B cell (primary cell): ENCODE measurements at regions not wholly inside any gene's neighbourhood (a gene's known extent, or its start where the extent isn't known, plus 50 kb on each side); places are given as distances from the start of the nearest gene placed in this dataset.

Experiments
- ATAC-seq: fragments of 200-7000 bp; cut with Tn5 transposase; one replicate; pipeline ENCODE4 v1.10.0; 2021; ENCODE audit warnings: low read depth, mild to moderate bottlenecking, moderate number of reproducible peaks, moderate library complexity
- CTCF ChIA-PET: fragments of 350-600 bp; sonication (Branson Sonifier 250); formaldehyde crosslinking; loops from one replicate; lab custom pipeline; 2021; ENCODE audit warnings: antibody characterized with exemption, inconsistent platforms; lab: Charles Lee
- POLR2A ChIA-PET: fragments of 350-600 bp; sonication (Branson Sonifier 250); formaldehyde crosslinking; loops from one replicate; lab custom pipeline; 2021; ENCODE audit warnings: antibody characterized with exemption; lab: Charles Lee
- DNase-seq: peaks from one replicate; pipeline ENCODE4 v3.0.0; 2013
- H2AFZ ChIP-seq: 2 replicates; pipeline ENCODE4 v1.6.1; 2012; ENCODE audit warnings: mild to moderate bottlenecking, low read depth, low read length; ENCODE audit not compliant: insufficient read depth, poor library complexity, severe bottlenecking
- H3K27ac ChIP-seq, 2 donors: 1 replicate in 1 of 2; 2 replicates in 1 of 2; pipeline ENCODE4 v1.5.1; 2012 to 2013; ENCODE audit warnings: low read length in 2 of 2, mild to moderate bottlenecking in 2 of 2, moderate library complexity in 1 of 2
- H3K27me3 ChIP-seq, 4 experiments: fragments of 200-600 bp in 1 of 4; sonication (generic) in 1 of 4; replicated peaks in 1 of 4; 1 replicate in 2 of 4; 2 replicates in 2 of 4; pipeline versions ENCODE4 v1.6.1 to v1.7.0; 2013 to 2016; ENCODE audit warnings: low read length in 3 of 4, mild to moderate bottlenecking in 2 of 4, mixed read lengths in 1 of 4, moderate library complexity in 1 of 4; ENCODE audit not compliant: insufficient read depth in 4 of 4, control insufficient read depth in 3 of 4; ENCODE audit errors: control extremely low read depth in 1 of 4
- H3K36me3 ChIP-seq, 2 experiments: replicated peaks in 1 of 2; 1 replicate in 1 of 2; 2 replicates in 1 of 2; pipeline versions ENCODE4 v1.6.1 to v1.7.1; 2013; ENCODE audit warnings: low read length in 1 of 2; ENCODE audit not compliant: insufficient read depth in 2 of 2, control insufficient read depth in 1 of 2; ENCODE audit errors: control extremely low read depth in 1 of 2, extremely low read depth in 1 of 2
- H3K4me1 ChIP-seq, 2 donors: fragments of 200-600 bp in 1 of 2; sonication (generic) in 1 of 2; 1 replicate in 1 of 2; 2 replicates in 1 of 2; pipeline versions ENCODE4 v1.5.1 to v1.6.1; 2013 to 2017; ENCODE audit warnings: low read length in 2 of 2; ENCODE audit not compliant: control insufficient read depth in 2 of 2, insufficient read depth in 2 of 2
- H3K4me2 ChIP-seq: replicated peaks from 2 replicates; pipeline ENCODE3; 2012; ENCODE audit warnings: mild to moderate bottlenecking, low read depth, low read length; ENCODE audit not compliant: poor library complexity, severe bottlenecking
- H3K4me3 ChIP-seq, 5 experiments: fragments of 200-600 bp in 1 of 5; sonication (generic) in 1 of 5; 1 replicate in 3 of 5; 2 replicates in 2 of 5; pipeline versions ENCODE4 v1.5.1 to v1.7.0; 2011 to 2016; ENCODE audit warnings: low read length in 4 of 5, mild to moderate bottlenecking in 4 of 5, low read depth in 2 of 5, control low read depth in 1 of 5, moderate library complexity in 1 of 5; ENCODE audit not compliant: insufficient read depth in 1 of 5; ENCODE audit errors: control extremely low read depth in 1 of 5, extremely low read depth in 1 of 5
- H3K79me2 ChIP-seq: fragments of 200-600 bp; sonication (generic); one replicate; pipeline ENCODE4 v1.6.0; 2016; ENCODE audit warnings: low read length; ENCODE audit not compliant: control insufficient read depth, insufficient read depth
- H3K9ac ChIP-seq: fragments of 200-600 bp; sonication (generic); 2 replicates; pipeline ENCODE4 v1.6.1; 2017; ENCODE audit warnings: mild to moderate bottlenecking, low read length, moderate library complexity
- H3K9me3 ChIP-seq, 3 donors: one replicate each; pipeline versions ENCODE4 v1.6.1 to v1.7.1; 2013; ENCODE audit warnings: low read length in 2 of 3; ENCODE audit not compliant: control insufficient read depth in 2 of 3, insufficient read depth in 1 of 3; ENCODE audit errors: control extremely low read depth in 1 of 3
- H4K20me1 ChIP-seq: 2 replicates; pipeline ENCODE4 v1.6.0; 2012; ENCODE audit warnings: mild to moderate bottlenecking, low read length; ENCODE audit not compliant: insufficient read depth, control insufficient read depth, poor library complexity, severe bottlenecking
- H3K27ac Mint-ChIP-seq: one replicate; pipeline ENCODE4 v1.8.0; 2021; ENCODE audit warnings: mixed read lengths
- H3K27me3 Mint-ChIP-seq: one replicate; pipeline ENCODE4 v1.8.0; 2021; ENCODE audit warnings: mixed read lengths
- H3K4me1 Mint-ChIP-seq: one replicate; pipeline ENCODE4 v1.8.0; 2021; ENCODE audit warnings: mixed read lengths
- H3K4me3 Mint-ChIP-seq: one replicate; pipeline ENCODE4 v1.8.0; 2021; ENCODE audit warnings: mixed read lengths
- H3K9me3 Mint-ChIP-seq: one replicate; pipeline ENCODE4 v1.8.0; 2022; ENCODE audit warnings: mixed read lengths; ENCODE audit not compliant: insufficient read depth
- CTCF ChIP-seq: fragments of 200-600 bp; IDR thresholded peaks from one replicate; pipeline ENCODE4 v1.8.0; 2022; ENCODE audit warnings: antibody characterized with exemption, mild to moderate bottlenecking
- EZH2 ChIP-seq: IDR thresholded peaks from 2 replicates; pipeline ENCODE4 v1.6.1; 2012; ENCODE audit warnings: borderline replicate concordance, low read depth, mild to moderate bottlenecking, moderate library complexity, low read length; ENCODE audit not compliant: insufficient read depth, poor library complexity, severe bottlenecking
- WGBS: methylation state at CpG from one replicate; pipeline ENCODE4 v1.1.5; 2013; ENCODE audit warnings: missing lambda C conversion rate; ENCODE audit not compliant: insufficient coverage; 5-methylcytosine and 5-hydroxymethylcytosine counted together
- intact Hi-C: fragments of 100-400 bp; cut with micrococcal nuclease; formaldehyde crosslinking; loops from one replicate; pipeline ENCODE4 v1.10.0; 2022

DNA sequence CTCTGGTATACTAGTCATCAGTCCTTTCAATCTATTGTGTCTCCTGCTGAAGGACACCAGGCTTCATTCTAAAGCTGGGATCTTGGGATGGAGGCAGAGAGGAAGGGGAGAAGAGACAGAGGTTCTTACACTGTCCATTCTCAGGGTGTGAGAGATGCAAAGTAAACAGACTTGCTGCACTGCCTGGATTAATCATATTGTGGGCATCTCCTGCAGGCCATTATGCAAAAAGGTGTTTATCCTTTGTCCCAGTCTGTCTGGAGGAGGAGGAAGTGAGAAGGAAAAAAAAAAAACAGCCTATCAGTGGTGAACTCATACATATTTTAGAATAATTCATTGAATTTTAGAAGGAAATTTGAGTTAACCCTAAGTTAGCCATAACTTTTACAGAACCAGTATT lies 92.9 kb upstream of the TNPO1 start:
- Histone ChIP-seq H3K27ac (no peak overlapping the region), H2AFZ (no peak overlapping the region), H4K20me1 (no peaks in the 10 kb centered on the region), H3K4me1 (no peaks in the 10 kb centered on the region), H3K9me3 (no peaks in the 10 kb centered on the region), H3K4me3 (no peak overlapping the region), H3K27me3 (peaks cover 0 to 5% (median 0%) of the 10 kb centered on the region in 4 experiments), H3K36me3 (no peaks in the 10 kb centered on the region), H3K79me2 (no peaks in the 10 kb centered on the region), H3K9ac (no peak overlapping the region), H3K4me2 (no peak overlapping the region)
- CTCF ChIA-PET = no interaction called here
- no peak overlapping the region for H3K4me3 Mint-ChIP-seq
- ATAC-seq (no peak), DNase-seq (no peak)
- no peak overlapping the region for H3K27ac Mint-ChIP-seq
- no peaks in the 10 kb centered on the region for H3K4me1 Mint-ChIP-seq
- POLR2A ChIA-PET = no interaction called here
- H3K9me3 Mint-ChIP-seq = no peaks in the 10 kb centered on the region
- H3K27me3 Mint-ChIP-seq = peaks cover 15% of the 10 kb centered on the region
- intact Hi-C loops = no loop called here
- TF ChIP-seq EZH2 = no peak
- no peak for TF ChIP-seq CTCF

DNA sequence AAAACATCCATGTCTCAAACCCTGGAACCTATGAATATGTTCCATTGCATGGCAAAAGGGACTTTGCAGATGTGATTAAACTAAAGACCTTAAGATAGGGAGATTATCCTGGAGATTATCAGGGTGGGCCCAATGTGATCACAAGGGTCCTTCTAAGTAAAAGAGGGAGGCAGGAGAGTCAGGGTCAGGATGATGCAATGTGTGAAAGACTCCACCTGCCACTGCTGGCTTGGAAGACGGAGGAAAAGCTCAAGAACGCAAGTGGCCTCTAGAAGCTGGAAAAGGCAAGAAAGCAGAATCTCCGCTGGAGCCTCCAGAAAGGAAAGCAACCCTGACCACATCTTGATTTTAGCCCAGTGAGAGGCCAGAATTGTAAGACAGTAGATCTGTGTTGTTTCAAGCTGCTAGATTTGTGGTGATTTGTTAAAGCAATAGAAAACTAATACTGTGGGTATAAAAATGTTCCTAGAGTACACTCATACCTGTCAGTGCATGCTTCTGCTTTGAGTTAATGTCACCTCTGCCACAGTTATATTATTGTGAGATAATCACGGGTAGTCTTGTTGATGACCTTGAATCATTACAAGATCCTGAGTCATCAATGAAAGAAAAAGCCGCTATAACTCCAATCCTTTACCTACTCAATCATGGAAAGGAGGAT lies 93.5 kb upstream of the TNPO1 start:
- no peak overlapping the region for H3K27ac Mint-ChIP-seq
- Histone ChIP-seq H3K9ac (no peak overlapping the region), H2AFZ (no peak overlapping the region), H3K27me3 (peaks cover 0 to 5% (median 0%) of the 10 kb centered on the region in 4 experiments), H3K79me2 (no peaks in the 10 kb centered on the region), H4K20me1 (no peaks in the 10 kb centered on the region), H3K4me1 (no peaks in the 10 kb centered on the region), H3K4me2 (no peak overlapping the region), H3K27ac (no peak overlapping the region), H3K9me3 (no peaks in the 10 kb centered on the region), H3K36me3 (no peaks in the 10 kb centered on the region), H3K4me3 (no peak overlapping the region)
- H3K4me1 Mint-ChIP-seq = no peaks in the 10 kb centered on the region
- POLR2A ChIA-PET = no interaction called here
- intact Hi-C loops = no loop called here
- H3K9me3 Mint-ChIP-seq = no peaks in the 10 kb centered on the region
- ATAC-seq (no peak), DNase-seq (no peak)
- CTCF ChIA-PET = no interaction called here
- TF ChIP-seq EZH2 (no peak), CTCF (no peak)
- peaks cover 15% of the 10 kb centered on the region for H3K27me3 Mint-ChIP-seq
- no peak overlapping the region for H3K4me3 Mint-ChIP-seq
- 93% methylated on average over 3 of the region's 5 CpGs for WGBS
